Activated B cell treated with CpG ODN at 0.5 μM for 24 hours (primary cell): ENCODE measurements at regions not wholly inside any gene's neighbourhood (a gene's known extent, or its start where the extent isn't known, plus 50 kb on each side); places are given as distances from the start of the nearest gene placed in this dataset.
"Not testable (repeated sequence)": the region's sequence is repeated elsewhere in the genome, so short reads cannot be mapped to it uniquely, and the experiment has no call there.

Experiments used
- ATAC-seq: fragments of 200-7000 bp; cut with Tn5 transposase; one replicate; pipeline ENCODE4 v1.10.0; 2021; ENCODE audit warnings: low read depth, mild to moderate bottlenecking, moderate library complexity
- CTCF ChIA-PET: fragments of 350-600 bp; sonication (Branson Sonifier 250); formaldehyde crosslinking; loops from one replicate; lab custom pipeline; 2021; ENCODE audit warnings: antibody characterized with exemption; lab: Charles Lee
- POLR2A ChIA-PET: fragments of 350-600 bp; sonication (Branson Sonifier 250); formaldehyde crosslinking; loops from one replicate; lab custom pipeline; 2021; ENCODE audit warnings: antibody characterized with exemption; lab: Charles Lee
- DNase-seq: peaks from one replicate; pipeline ENCODE4 v3.0.0; 2022
- H3K27ac Mint-ChIP-seq: one replicate; pipeline ENCODE4 v1.8.0; 2020; ENCODE audit warnings: mixed read lengths
- H3K27me3 Mint-ChIP-seq: one replicate; pipeline ENCODE4 v1.8.0; 2021; ENCODE audit warnings: mixed read lengths
- H3K36me3 Mint-ChIP-seq: one replicate; pipeline ENCODE4 v1.8.0; 2021; ENCODE audit warnings: low read depth, mixed read lengths
- H3K4me1 Mint-ChIP-seq: one replicate; pipeline ENCODE4 v1.8.0; 2021; ENCODE audit warnings: mixed read lengths
- H3K4me3 Mint-ChIP-seq: one replicate; pipeline ENCODE4 v1.8.0; 2020; ENCODE audit warnings: mild to moderate bottlenecking, mixed read lengths
- H3K9me3 Mint-ChIP-seq: one replicate; pipeline ENCODE4 v1.8.0; 2020; ENCODE audit warnings: mixed read lengths
- intact Hi-C: fragments of 100-400 bp; cut with micrococcal nuclease; formaldehyde crosslinking; loops from one replicate; pipeline ENCODE4 v1.15.1; 2024
- TF ChIP-seq, protein P1 (sequence below): fragments of 200-600 bp; IDR thresholded peaks from one replicate; pipeline ENCODE4 v1.8.0; 2022; ENCODE audit warnings: antibody characterized with exemption, mild to moderate bottlenecking

DNA sequence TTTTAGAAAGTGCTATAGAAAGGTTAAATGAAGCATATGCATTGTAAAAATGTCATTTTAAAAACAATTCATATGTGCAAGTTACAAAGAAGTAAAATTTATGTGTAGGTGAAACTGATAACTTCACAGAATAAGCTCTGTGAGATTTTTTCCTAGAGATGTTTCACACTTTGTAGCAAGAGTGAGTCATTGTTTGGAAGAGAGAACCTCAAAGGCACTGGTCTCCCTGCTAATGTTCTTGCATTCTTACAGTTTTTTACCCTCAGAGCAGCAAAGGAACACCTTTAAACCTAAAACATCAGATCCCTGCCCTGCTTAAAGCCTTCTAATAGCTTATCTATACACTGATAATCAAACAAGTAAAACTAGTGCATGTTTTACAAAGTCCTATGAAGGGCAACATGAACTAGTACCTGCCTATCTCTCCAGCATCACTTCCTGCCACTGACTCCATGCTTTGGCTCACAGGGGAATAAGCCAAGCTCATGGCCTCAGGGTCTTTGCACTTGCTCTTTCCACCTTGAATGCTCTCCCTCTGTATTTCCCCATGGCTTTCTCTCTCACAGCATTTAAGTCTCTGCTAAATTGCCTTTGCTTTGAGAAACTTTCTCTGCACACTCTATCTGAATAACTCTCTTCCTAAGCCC lies 997.0 kb downstream of the GATA3 start:
- H3K9me3 Mint-ChIP-seq = peaks cover 6% of the 10 kb centered on the region
- DNase-seq (no peak), ATAC-seq (no peak)
- intact Hi-C loops = no loop called here
- TF ChIP-seq, protein P1, sequence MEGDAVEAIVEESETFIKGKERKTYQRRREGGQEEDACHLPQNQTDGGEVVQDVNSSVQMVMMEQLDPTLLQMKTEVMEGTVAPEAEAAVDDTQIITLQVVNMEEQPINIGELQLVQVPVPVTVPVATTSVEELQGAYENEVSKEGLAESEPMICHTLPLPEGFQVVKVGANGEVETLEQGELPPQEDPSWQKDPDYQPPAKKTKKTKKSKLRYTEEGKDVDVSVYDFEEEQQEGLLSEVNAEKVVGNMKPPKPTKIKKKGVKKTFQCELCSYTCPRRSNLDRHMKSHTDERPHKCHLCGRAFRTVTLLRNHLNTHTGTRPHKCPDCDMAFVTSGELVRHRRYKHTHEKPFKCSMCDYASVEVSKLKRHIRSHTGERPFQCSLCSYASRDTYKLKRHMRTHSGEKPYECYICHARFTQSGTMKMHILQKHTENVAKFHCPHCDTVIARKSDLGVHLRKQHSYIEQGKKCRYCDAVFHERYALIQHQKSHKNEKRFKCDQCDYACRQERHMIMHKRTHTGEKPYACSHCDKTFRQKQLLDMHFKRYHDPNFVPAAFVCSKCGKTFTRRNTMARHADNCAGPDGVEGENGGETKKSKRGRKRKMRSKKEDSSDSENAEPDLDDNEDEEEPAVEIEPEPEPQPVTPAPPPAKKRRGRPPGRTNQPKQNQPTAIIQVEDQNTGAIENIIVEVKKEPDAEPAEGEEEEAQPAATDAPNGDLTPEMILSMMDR = no peak
- H3K4me3 Mint-ChIP-seq = no peak overlapping the region
- no peaks in the 10 kb centered on the region for H3K27me3 Mint-ChIP-seq
- H3K27ac Mint-ChIP-seq = no peak overlapping the region
- ChIA-PET POLR2A (no interaction called here), CTCF (no interaction called here)
- no peaks in the 10 kb centered on the region for H3K36me3 Mint-ChIP-seq
- no peaks in the 10 kb centered on the region for H3K4me1 Mint-ChIP-seq

DNA sequence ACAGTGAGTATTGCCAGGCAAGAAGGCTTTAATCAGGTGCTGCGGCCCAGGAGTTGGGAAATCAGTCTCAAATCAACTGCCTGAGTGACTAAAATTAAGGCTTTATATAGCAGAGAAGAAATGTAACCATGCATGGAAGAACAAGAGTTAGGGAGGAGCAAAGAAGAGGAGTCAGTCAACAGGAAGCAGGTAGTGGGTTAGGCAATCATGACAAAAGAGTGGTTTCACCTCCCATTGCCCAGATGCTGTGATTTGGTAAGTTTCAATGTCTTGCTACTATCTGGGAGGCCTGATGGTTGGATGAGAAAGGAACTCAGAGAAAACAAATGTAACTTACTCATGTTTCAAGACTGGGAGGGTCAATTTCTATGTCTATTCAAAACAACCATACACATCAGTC lies 998.3 kb downstream of the GATA3 start:
- CTCF ChIA-PET = no interaction called here
- no peak for ATAC-seq
- POLR2A ChIA-PET = no interaction called here
- Mint-ChIP-seq H3K36me3 (no peaks in the 10 kb centered on the region), H3K27ac (no peak overlapping the region), H3K4me1 (no peaks in the 10 kb centered on the region), H3K9me3 (peaks cover 12% of the 10 kb centered on the region), H3K27me3 (no peaks in the 10 kb centered on the region), H3K4me3 (no peak overlapping the region)
- intact Hi-C loops = no loop called here
- DNase-seq = no peak
- TF ChIP-seq, protein P1 = no peak

DNA sequence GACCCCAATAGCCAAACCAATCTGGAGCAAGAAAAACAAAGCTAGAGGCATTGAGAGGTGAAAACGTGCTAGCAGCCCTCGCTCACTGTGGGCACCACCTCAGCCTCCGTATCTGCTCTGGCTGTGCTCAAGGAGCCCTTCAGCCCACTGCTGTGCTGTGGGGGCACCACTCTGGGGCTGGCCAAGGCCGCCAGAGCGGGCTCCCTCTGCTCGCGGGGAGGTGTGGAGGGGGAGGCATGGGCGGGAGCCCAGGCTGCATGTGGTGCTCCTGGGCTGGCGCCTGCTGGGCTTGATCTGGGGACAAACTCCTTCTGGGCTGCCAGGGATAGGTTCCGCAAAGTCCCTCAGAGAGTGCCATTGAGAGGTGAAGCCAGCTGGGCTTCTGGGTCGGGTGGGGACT lies 1002.0 kb downstream of the GATA3 start:
- TF ChIP-seq, protein P1 = no peak
- DNase-seq (no peak), ATAC-seq (no peak)
- no peak overlapping the region for H3K27ac Mint-ChIP-seq
- no peaks in the 10 kb centered on the region for H3K36me3 Mint-ChIP-seq
- H3K27me3 Mint-ChIP-seq = no peaks in the 10 kb centered on the region
- no peaks in the 10 kb centered on the region for H3K4me1 Mint-ChIP-seq
- H3K4me3 Mint-ChIP-seq = no peak overlapping the region
- POLR2A ChIA-PET = no interaction called here
- CTCF ChIA-PET = no interaction called here
- peaks cover 12% of the 10 kb centered on the region for H3K9me3 Mint-ChIP-seq
- intact Hi-C loops = no loop called here

DNA sequence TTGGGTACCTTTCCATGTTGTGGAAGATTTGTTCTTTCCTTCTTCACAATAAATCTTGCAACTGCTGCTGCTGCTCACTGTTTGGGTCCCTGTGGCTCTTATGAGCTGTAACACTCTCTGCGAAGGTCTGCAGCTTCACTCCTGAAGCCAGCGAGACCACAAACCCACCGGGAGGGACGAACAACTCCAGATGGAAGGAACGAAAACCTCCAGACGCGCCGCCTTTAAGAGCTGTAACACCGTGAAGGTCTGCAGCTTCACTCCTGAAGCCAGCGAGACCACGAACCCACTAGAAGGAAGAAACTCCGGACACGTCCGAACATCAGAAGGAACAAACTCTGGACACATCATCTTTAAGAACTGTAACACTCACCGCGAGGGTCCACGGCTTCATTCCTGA lies 1002.8 kb downstream of the GATA3 start:
- H3K9me3 Mint-ChIP-seq = peaks cover 12% of the 10 kb centered on the region
- DNase-seq, H3K27ac Mint-ChIP-seq, H3K4me1 Mint-ChIP-seq, intact Hi-C loops, ATAC-seq, POLR2A ChIA-PET, CTCF ChIA-PET, H3K4me3 Mint-ChIP-seq, H3K36me3 Mint-ChIP-seq, H3K27me3 Mint-ChIP-seq: not testable (repeated sequence)

DNA sequence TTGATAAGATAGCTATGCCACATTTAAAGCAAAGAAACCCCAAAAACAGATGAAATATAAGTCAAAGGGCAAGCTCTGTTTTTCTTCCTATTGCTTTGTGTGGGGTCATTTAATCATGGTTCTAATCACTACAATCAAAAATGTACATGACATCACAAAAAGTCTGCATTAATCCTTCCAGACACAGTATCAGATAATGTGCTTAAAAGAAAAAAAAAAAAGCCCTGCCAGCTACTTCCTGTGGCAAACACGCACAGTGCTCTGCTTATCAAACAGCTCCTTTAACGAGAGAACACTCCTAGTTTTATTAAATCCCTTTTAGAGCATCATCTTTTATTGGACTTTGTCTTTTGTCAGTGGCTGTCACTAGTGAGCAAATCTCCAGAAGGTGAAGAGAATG lies 1005.8 kb downstream of the GATA3 start:
- H3K27ac Mint-ChIP-seq = no peak overlapping the region
- POLR2A ChIA-PET = no interaction called here
- CTCF ChIA-PET = interaction anchor here (0.6 kb wide), 1 partner anchor 1010 kb away, joined by 3 read pairs; no protein-coding TSS in a partner anchor

More for the DNA sequence above, 1005.8 kb downstream of the GATA3 start:
- Mint-ChIP-seq H3K4me3 (no peak overlapping the region), H3K36me3 (no peaks in the 10 kb centered on the region), H3K9me3 (peaks cover 6% of the 10 kb centered on the region), H3K27me3 (no peaks in the 10 kb centered on the region), H3K4me1 (no peaks in the 10 kb centered on the region)
- DNase-seq (no peak), ATAC-seq (no peak)
- intact Hi-C loops = no loop called here
- TF ChIP-seq, protein P1 = no peak
